SH-SY5Y (cell line): ENCODE measurements at regions not wholly inside any gene's neighbourhood (a gene's known extent, or its start where the extent isn't known, plus 50 kb on each side); places are given as distances from the start of the nearest gene placed in this dataset.

Source experiments
- GATA2 ChIP-seq: IDR thresholded peaks from 2 replicates; pipeline ENCODE4 v1.6.1; 2011; ENCODE audit warnings: mild to moderate bottlenecking, low read depth, low read length
- GATA3 ChIP-seq: IDR thresholded peaks from 2 replicates; pipeline ENCODE4 v1.6.1; 2011; ENCODE audit warnings: low read depth, mild to moderate bottlenecking, low read length, moderate library complexity

- no peak for TF ChIP-seq GATA2
- TF ChIP-seq GATA3, result no peak
Observed at GRCh38 chr16:24674877-24675276, 54.6 kb upstream of the TNRC6A start.
